Thyroid gland (tissue), 4 donors: ENCODE measurements at regions not wholly inside any gene's neighbourhood (a gene's known extent, or its start where the extent isn't known, plus 50 kb on each side); places are given as distances from the start of the nearest gene placed in this dataset.

Experiments used
- DNase-seq, 2 donors: peaks; one replicate each; pipeline ENCODE4 v3.0.0-alpha.2; 2019
- H3K27ac ChIP-seq, 3 donors: fragments of 200-600 bp; sonication (generic); 1 replicate in 2 of 3; 2 replicates in 1 of 3; pipeline ENCODE4 v1.5.1; 2016 to 2019; ENCODE audit warnings: mild to moderate bottlenecking in 1 of 3, moderate library complexity in 1 of 3
- H3K27me3 ChIP-seq: fragments of 200-600 bp; sonication (generic); one replicate; pipeline ENCODE4 v1.5.1; 2019
- H3K36me3 ChIP-seq, 2 donors: fragments of 200-600 bp; sonication (generic); one replicate each; pipeline ENCODE4 v1.5.1; 2016 to 2019
- H3K4me1 ChIP-seq, 2 donors: fragments of 200-600 bp; sonication (generic); one replicate each; pipeline ENCODE4 v1.5.1; 2017 to 2019
- H3K4me3 ChIP-seq, 3 donors: fragments of 200-600 bp; sonication (generic); replicated peaks in 1 of 3; 1 replicate in 2 of 3; 2 replicates in 1 of 3; pipeline ENCODE4 v1.5.1; 2016; ENCODE audit warnings: mild to moderate bottlenecking in 1 of 3
- H3K9me3 ChIP-seq: fragments of 200-600 bp; sonication (generic); one replicate; pipeline ENCODE4 v1.5.1; 2017
- CTCF ChIP-seq, 6 experiments: fragments of 200-600 bp in 3 of 6; fragments of 450-650 bp in 3 of 6; sonication (generic) in 3 of 6; IDR thresholded peaks; one replicate each; pipeline ENCODE4 v1.5.1; 2016 to 2019; ENCODE audit warnings: antibody characterized with exemption in 6 of 6, mild to moderate bottlenecking in 2 of 6, inconsistent platforms in 1 of 6, moderate library complexity in 1 of 6
- POLR2A ChIP-seq, 2 donors: fragments of 450-650 bp; IDR thresholded peaks; one replicate each; pipeline ENCODE4 v1.6.1; 2017; ENCODE audit warnings: antibody characterized with exemption in 2 of 2, mild to moderate bottlenecking in 2 of 2, moderate library complexity in 1 of 2
- WGBS, 2 donors: methylation state at CpG; one replicate each; pipeline ENCODE4 v1.1.5; 2017; 5-methylcytosine and 5-hydroxymethylcytosine counted together
- intact Hi-C: fragments of 100-400 bp; cut with DNase I; formaldehyde crosslinking; loops from one replicate; pipeline ENCODE4 v1.15.1; 2023

- intact Hi-C loops: no loop called here
- Histone ChIP-seq H3K36me3 (no peaks in the 10 kb centered on the region), H3K4me3 (no peak overlapping the region), H3K27ac (no peak overlapping the region), H3K27me3 (no peaks in the 10 kb centered on the region), H3K4me1 (no peaks in the 10 kb centered on the region), H3K9me3 (no peaks in the 10 kb centered on the region)
- no peak for TF ChIP-seq POLR2A (IDR thresholded peaks at IDR 0.05)
- TF ChIP-seq CTCF (IDR thresholded peaks at IDR 0.05): no peak
- DNase-seq: no peak
- 69 to 71% methylated on average over 1 of the region's 1 CpG for WGBS, 2 donors
Measured at GRCh38 chr9:7947577-7947976, 148.0 kb upstream of the DMAC1 start.

GRCh38 chr9:7946458-7946857 lies 146.9 kb upstream of the DMAC1 start:
- Histone ChIP-seq H3K4me1 (no peaks in the 10 kb centered on the region), H3K4me3 (no peak overlapping the region), H3K27me3 (no peaks in the 10 kb centered on the region), H3K27ac (no peak overlapping the region), H3K36me3 (no peaks in the 10 kb centered on the region), H3K9me3 (no peaks in the 10 kb centered on the region)
- 89 to 95% methylated on average over 3 of the region's 3 CpGs for WGBS, 2 donors
- TF ChIP-seq POLR2A (IDR thresholded peaks at IDR 0.05): no peak
- TF ChIP-seq CTCF (IDR thresholded peaks at IDR 0.05): no peak
- intact Hi-C loops: no loop called here
- no peak for DNase-seq

- WGBS, 2 donors: 40 to 51% methylated on average over 2 of the region's 2 CpGs
Measured at GRCh38 chr9:7944572-7944971, 145.0 kb upstream of the DMAC1 start.

GRCh38 chr9:7937761-7938491 lies 138.3 kb upstream of the DMAC1 start:
- Histone ChIP-seq H3K4me3 (no peak overlapping the region), H3K36me3 (no peaks in the 10 kb centered on the region), H3K27me3 (no peaks in the 10 kb centered on the region), H3K9me3 (no peaks in the 10 kb centered on the region), H3K4me1 (no peaks in the 10 kb centered on the region), H3K27ac (no peak overlapping the region)
- WGBS, 2 donors: 76 to 80% methylated on average over 7 of the region's 7 CpGs
- no peak for TF ChIP-seq CTCF (IDR thresholded peaks at IDR 0.05)
- no peak for TF ChIP-seq POLR2A (IDR thresholded peaks at IDR 0.05)
- no peak for DNase-seq
- intact Hi-C loops: no loop called here

More at GRCh38 chr9:7944572-7944971, 145.0 kb upstream of the DMAC1 start:
- Histone ChIP-seq H3K27me3 (no peaks in the 10 kb centered on the region), H3K9me3 (no peaks in the 10 kb centered on the region), H3K4me3 (no peak overlapping the region), H3K27ac (no peak overlapping the region), H3K4me1 (no peaks in the 10 kb centered on the region), H3K36me3 (no peaks in the 10 kb centered on the region)
- intact Hi-C loops: no loop called here
- no peak for TF ChIP-seq CTCF (IDR thresholded peaks at IDR 0.05)
- TF ChIP-seq POLR2A (IDR thresholded peaks at IDR 0.05): no peak
- no peak for DNase-seq

GRCh38 chr9:7936996-7937395 lies 137.4 kb upstream of the DMAC1 start:
- H3K4me1 ChIP-seq: no peaks in the 10 kb centered on the region
- H3K27ac ChIP-seq: no peak overlapping the region
- WGBS, 2 donors: 82 to 84% methylated on average over 1 of the region's 1 CpG
- no peaks in the 10 kb centered on the region for H3K27me3 ChIP-seq
- intact Hi-C loops: no loop called here
- no peak for DNase-seq
- no peak for TF ChIP-seq POLR2A (IDR thresholded peaks at IDR 0.05)
- no peak for TF ChIP-seq CTCF (IDR thresholded peaks at IDR 0.05)
- no peak overlapping the region for H3K4me3 ChIP-seq
- no peaks in the 10 kb centered on the region for H3K9me3 ChIP-seq
- H3K36me3 ChIP-seq: no peaks in the 10 kb centered on the region
